Left hindlimb (tissue), 1 donor: ENCODE measurements at regions not wholly inside any gene's neighbourhood (a gene's known extent, or its start where the extent isn't known, plus 50 kb on each side); places are given as distances from the start of the nearest gene placed in this dataset.

ENCODE experiments used
- DNase-seq: peaks from one replicate; pipeline ENCODE4 v3.0.0-alpha.2; 2018

- no peak for DNase-seq
Observed at GRCh38 chr3:104723000-104723399, 643.7 kb upstream of the ALCAM start.

- no peak for DNase-seq
Observed at GRCh38 chr3:104731074-104731473, 635.6 kb upstream of the ALCAM start.

- no peak for DNase-seq
Observed at GRCh38 chr3:104734627-104735026, 632.1 kb upstream of the ALCAM start.

- DNase-seq: no peak
Observed at GRCh38 chr3:104735691-104736090, 631.0 kb upstream of the ALCAM start.

- no peak for DNase-seq
Observed at GRCh38 chr3:104738271-104738670, 628.4 kb upstream of the ALCAM start.

- no peak for DNase-seq
Observed at GRCh38 chr3:104740874-104741379, 625.8 kb upstream of the ALCAM start.

GRCh38 chr3:104742044-104742443 is 624.7 kb upstream of the ALCAM start:
- no peak for DNase-seq

- DNase-seq: no peak
Observed at GRCh38 chr3:104745313-104745712, 621.4 kb upstream of the ALCAM start.

GRCh38 chr3:104746056-104746455 is 620.7 kb upstream of the ALCAM start:
- no peak for DNase-seq

- DNase-seq: no peak
Observed at GRCh38 chr3:104750581-104750980, 616.1 kb upstream of the ALCAM start.

GRCh38 chr3:104755791-104756190 is 610.9 kb upstream of the ALCAM start:
- no peak for DNase-seq

- no peak for DNase-seq
Observed at GRCh38 chr3:104763007-104763406, 603.7 kb upstream of the ALCAM start.

- DNase-seq: no peak
Observed at GRCh38 chr3:104764496-104764895, 602.2 kb upstream of the ALCAM start.

GRCh38 chr3:104768886-104769285 is 597.8 kb upstream of the ALCAM start:
- DNase-seq: no peak

- DNase-seq: no peak
Observed at GRCh38 chr3:104779324-104779723, 587.4 kb upstream of the ALCAM start.

- no peak for DNase-seq
Observed at GRCh38 chr3:104781112-104781511, 585.6 kb upstream of the ALCAM start.

- DNase-seq: no peak
Observed at GRCh38 chr3:104785947-104786346, 580.8 kb upstream of the ALCAM start.

- no peak for DNase-seq
Observed at GRCh38 chr3:104787306-104787705, 579.4 kb upstream of the ALCAM start.

- no peak for DNase-seq
Observed at GRCh38 chr3:104788807-104789206, 577.9 kb upstream of the ALCAM start.

GRCh38 chr3:104791331-104791730 is 575.4 kb upstream of the ALCAM start:
- DNase-seq: no peak

- no peak for DNase-seq
Observed at GRCh38 chr3:104796556-104796955, 570.2 kb upstream of the ALCAM start.

GRCh38 chr3:104805042-104805441 is 561.7 kb upstream of the ALCAM start:
- DNase-seq: no peak

GRCh38 chr3:104805508-104805907 is 561.2 kb upstream of the ALCAM start:
- no peak for DNase-seq

GRCh38 chr3:104810896-104811295 is 555.8 kb upstream of the ALCAM start:
- no peak for DNase-seq

- no peak for DNase-seq
Observed at GRCh38 chr3:104816008-104816407, 550.7 kb upstream of the ALCAM start.

GRCh38 chr3:104816716-104817115 is 550.0 kb upstream of the ALCAM start:
- no peak for DNase-seq
